ENCODE measurements at regions not wholly inside any gene's neighbourhood (a gene's known extent, or its start where the extent isn't known, plus 50 kb on each side); places are given as distances from the start of the nearest gene placed in this dataset.

- Histone ChIP-seq H3K23ac (ENCODE audit: low read depth, low read length, poor library complexity) (no peak overlapping the region), H4K8ac (ENCODE audit: low read depth, low read length) (no peak overlapping the region), H3K4me3 (ENCODE audit: low read length in 2 of 2) (no peak overlapping the region), H3K9me3 (replicated peaks in 1 of 2; ENCODE audit: control insufficient read depth in 2 of 2, insufficient read depth in 1 of 2, low read depth in 1 of 2, low read length in 2 of 2) (no peaks in the 10 kb centered on the region), H2BK12ac (ENCODE audit: low read length) (no peak overlapping the region), H2AK5ac (ENCODE audit: low read depth, low read length) (no peak overlapping the region), H4K91ac (ENCODE audit: low read depth, low read length, poor library complexity) (no peak overlapping the region), H2BK5ac (ENCODE audit: low read length) (no peak overlapping the region), H3K79me1 (ENCODE audit: low read depth, low read length) (no peaks in the 10 kb centered on the region), H2AFZ (ENCODE audit: low read length) (no peak overlapping the region), H3K4ac (ENCODE audit: low read length) (no peak overlapping the region), H3K4me2 (ENCODE audit: insufficient read depth, low read length, poor library complexity, severe bottlenecking) (no peak overlapping the region), H2BK15ac (ENCODE audit: low read length) (no peak overlapping the region), H3K36me3 (replicated peaks in 1 of 2; ENCODE audit: control insufficient read depth in 2 of 2, insufficient read depth in 2 of 2, low read length in 2 of 2) (no peaks in the 10 kb centered on the region), H3K9ac (ENCODE audit: low read depth, low read length, poor library complexity) (no peak overlapping the region), H3K18ac (ENCODE audit: low read length) (no peak overlapping the region), H2BK120ac (ENCODE audit: low read depth, low read length) (no peak overlapping the region), H3K14ac (ENCODE audit: low read length) (no peak overlapping the region), H3K27me3 (ENCODE audit: control insufficient read depth in 3 of 3, insufficient read depth in 3 of 3, low read depth in 1 of 3, low read length in 3 of 3) (no peaks in the 10 kb centered on the region), H3K4me1 (ENCODE audit: control insufficient read depth in 2 of 2, insufficient read depth in 1 of 2, low read depth in 1 of 2, low read length in 2 of 2) (no peaks in the 10 kb centered on the region), H3K27ac (replicated peaks; ENCODE audit: low read length) (no peak overlapping the region)
- WGBS, 2 donors (ENCODE audit: extremely low coverage in 2 of 2, insufficient read length in 2 of 2, insufficient replicate concordance in 1 of 2): no CpG with 5 or more reads among the region's 5 CpGs
- no peak for DNase-seq (ENCODE audit: low spot score)
Observed at GRCh38 chrX:146581981-146582712, 227.4 kb upstream of the CXorf51B start.

GRCh38 chrX:146602246-146602645, 207.3 kb upstream of the CXorf51B start:
- Histone ChIP-seq H3K4me2 (ENCODE audit: insufficient read depth, low read length, poor library complexity, severe bottlenecking) (no peak overlapping the region), H3K23ac (ENCODE audit: low read depth, low read length, poor library complexity) (no peak overlapping the region), H4K8ac (ENCODE audit: low read depth, low read length) (no peak overlapping the region), H3K4me3 (ENCODE audit: low read length in 2 of 2) (no peak overlapping the region), H3K9ac (ENCODE audit: low read depth, low read length, poor library complexity) (no peak overlapping the region), H2BK15ac (ENCODE audit: low read length) (no peak overlapping the region), H3K14ac (ENCODE audit: low read length) (no peak overlapping the region), H3K4ac (ENCODE audit: low read length) (no peak overlapping the region), H3K18ac (ENCODE audit: low read length) (no peak overlapping the region), H4K91ac (ENCODE audit: low read depth, low read length, poor library complexity) (no peak overlapping the region), H2BK12ac (ENCODE audit: low read length) (no peak overlapping the region), H3K27ac (replicated peaks; ENCODE audit: low read length) (no peak overlapping the region), H3K36me3 (replicated peaks in 1 of 2; ENCODE audit: control insufficient read depth in 2 of 2, insufficient read depth in 2 of 2, low read length in 2 of 2) (no peaks in the 10 kb centered on the region), H3K27me3 (ENCODE audit: control insufficient read depth in 3 of 3, insufficient read depth in 3 of 3, low read depth in 1 of 3, low read length in 3 of 3) (no peaks in the 10 kb centered on the region), H2BK5ac (ENCODE audit: low read length) (no peak overlapping the region), H3K9me3 (replicated peaks in 1 of 2; ENCODE audit: control insufficient read depth in 2 of 2, insufficient read depth in 1 of 2, low read depth in 1 of 2, low read length in 2 of 2) (no peaks in the 10 kb centered on the region), H3K79me1 (ENCODE audit: low read depth, low read length) (no peaks in the 10 kb centered on the region), H2AK5ac (ENCODE audit: low read depth, low read length) (no peak overlapping the region), H2BK120ac (ENCODE audit: low read depth, low read length) (no peak overlapping the region), H2AFZ (ENCODE audit: low read length) (no peak overlapping the region), H3K4me1 (ENCODE audit: control insufficient read depth in 2 of 2, insufficient read depth in 1 of 2, low read depth in 1 of 2, low read length in 2 of 2) (no peaks in the 10 kb centered on the region)
- no peak for DNase-seq (ENCODE audit: low spot score)
- WGBS, 2 donors (ENCODE audit: extremely low coverage in 2 of 2, insufficient read length in 2 of 2, insufficient replicate concordance in 1 of 2): no CpG with 5 or more reads among the region's 6 CpGs

- Histone ChIP-seq H3K27me3 (ENCODE audit: control insufficient read depth in 3 of 3, insufficient read depth in 3 of 3, low read depth in 1 of 3, low read length in 3 of 3) (no peaks in the 10 kb centered on the region), H2AK5ac (ENCODE audit: low read depth, low read length) (no peak overlapping the region), H3K4me3 (ENCODE audit: low read length in 2 of 2) (no peak overlapping the region), H3K14ac (ENCODE audit: low read length) (no peak overlapping the region), H4K91ac (ENCODE audit: low read depth, low read length, poor library complexity) (no peak overlapping the region), H3K79me1 (ENCODE audit: low read depth, low read length) (no peaks in the 10 kb centered on the region), H3K4me2 (ENCODE audit: insufficient read depth, low read length, poor library complexity, severe bottlenecking) (no peak overlapping the region), H3K27ac (replicated peaks; ENCODE audit: low read length) (no peak overlapping the region), H3K18ac (ENCODE audit: low read length) (no peak overlapping the region), H3K9me3 (replicated peaks in 1 of 2; ENCODE audit: control insufficient read depth in 2 of 2, insufficient read depth in 1 of 2, low read depth in 1 of 2, low read length in 2 of 2) (no peaks in the 10 kb centered on the region), H2BK120ac (ENCODE audit: low read depth, low read length) (no peak overlapping the region), H4K8ac (ENCODE audit: low read depth, low read length) (no peak overlapping the region), H3K4me1 (ENCODE audit: control insufficient read depth in 2 of 2, insufficient read depth in 1 of 2, low read depth in 1 of 2, low read length in 2 of 2) (no peaks in the 10 kb centered on the region), H2AFZ (ENCODE audit: low read length) (no peak overlapping the region), H2BK12ac (ENCODE audit: low read length) (no peak overlapping the region), H3K36me3 (replicated peaks in 1 of 2; ENCODE audit: control insufficient read depth in 2 of 2, insufficient read depth in 2 of 2, low read length in 2 of 2) (no peaks in the 10 kb centered on the region), H3K23ac (ENCODE audit: low read depth, low read length, poor library complexity) (no peak overlapping the region), H3K4ac (ENCODE audit: low read length) (no peak overlapping the region), H2BK15ac (ENCODE audit: low read length) (no peak overlapping the region), H3K9ac (ENCODE audit: low read depth, low read length, poor library complexity) (no peak overlapping the region), H2BK5ac (ENCODE audit: low read length) (no peak overlapping the region)
- DNase-seq (ENCODE audit: low spot score): no peak
- WGBS, 2 donors (ENCODE audit: extremely low coverage in 2 of 2, insufficient read length in 2 of 2, insufficient replicate concordance in 1 of 2): no CpG with 5 or more reads among the region's 2 CpGs
Observed at GRCh38 chrX:146604196-146604595, 205.4 kb upstream of the CXorf51B start.

- Histone ChIP-seq H3K36me3 (replicated peaks in 1 of 2; ENCODE audit: control insufficient read depth in 2 of 2, insufficient read depth in 2 of 2, low read length in 2 of 2) (no peaks in the 10 kb centered on the region), H2BK120ac (ENCODE audit: low read depth, low read length) (no peak overlapping the region), H3K4me1 (ENCODE audit: control insufficient read depth in 2 of 2, insufficient read depth in 1 of 2, low read depth in 1 of 2, low read length in 2 of 2) (no peaks in the 10 kb centered on the region), H3K4me3 (ENCODE audit: low read length in 2 of 2) (no peak overlapping the region), H3K9ac (ENCODE audit: low read depth, low read length, poor library complexity) (no peak overlapping the region), H4K8ac (ENCODE audit: low read depth, low read length) (no peak overlapping the region), H2AK5ac (ENCODE audit: low read depth, low read length) (no peak overlapping the region), H3K27ac (replicated peaks; ENCODE audit: low read length) (no peak overlapping the region), H3K79me1 (ENCODE audit: low read depth, low read length) (no peaks in the 10 kb centered on the region), H3K4me2 (ENCODE audit: insufficient read depth, low read length, poor library complexity, severe bottlenecking) (no peak overlapping the region), H3K23ac (ENCODE audit: low read depth, low read length, poor library complexity) (no peak overlapping the region), H2BK5ac (ENCODE audit: low read length) (no peak overlapping the region), H3K9me3 (replicated peaks in 1 of 2; ENCODE audit: control insufficient read depth in 2 of 2, insufficient read depth in 1 of 2, low read depth in 1 of 2, low read length in 2 of 2) (no peaks in the 10 kb centered on the region), H3K27me3 (ENCODE audit: control insufficient read depth in 3 of 3, insufficient read depth in 3 of 3, low read depth in 1 of 3, low read length in 3 of 3) (no peaks in the 10 kb centered on the region), H2BK15ac (ENCODE audit: low read length) (no peak overlapping the region), H2BK12ac (ENCODE audit: low read length) (no peak overlapping the region), H4K91ac (ENCODE audit: low read depth, low read length, poor library complexity) (no peak overlapping the region), H3K14ac (ENCODE audit: low read length) (no peak overlapping the region), H3K18ac (ENCODE audit: low read length) (no peak overlapping the region), H3K4ac (ENCODE audit: low read length) (no peak overlapping the region), H2AFZ (ENCODE audit: low read length) (no peak overlapping the region)
- DNase-seq (ENCODE audit: low spot score): no peak
- no CpG with 5 or more reads among the region's 17 CpGs for WGBS, 2 donors (ENCODE audit: extremely low coverage in 2 of 2, insufficient read length in 2 of 2, insufficient replicate concordance in 1 of 2)
Observed at GRCh38 chrX:146614663-146615478, 194.7 kb upstream of the CXorf51B start.
